ENCODE measurements at regions not wholly inside any gene's neighbourhood (a gene's known extent, or its start where the extent isn't known, plus 50 kb on each side); places are given as distances from the start of the nearest gene placed in this dataset.

GRCh38 chr3:27993051-27993450 lies 248.4 kb upstream of the CMC1 start:
- TF ChIP-seq, protein P1, sequence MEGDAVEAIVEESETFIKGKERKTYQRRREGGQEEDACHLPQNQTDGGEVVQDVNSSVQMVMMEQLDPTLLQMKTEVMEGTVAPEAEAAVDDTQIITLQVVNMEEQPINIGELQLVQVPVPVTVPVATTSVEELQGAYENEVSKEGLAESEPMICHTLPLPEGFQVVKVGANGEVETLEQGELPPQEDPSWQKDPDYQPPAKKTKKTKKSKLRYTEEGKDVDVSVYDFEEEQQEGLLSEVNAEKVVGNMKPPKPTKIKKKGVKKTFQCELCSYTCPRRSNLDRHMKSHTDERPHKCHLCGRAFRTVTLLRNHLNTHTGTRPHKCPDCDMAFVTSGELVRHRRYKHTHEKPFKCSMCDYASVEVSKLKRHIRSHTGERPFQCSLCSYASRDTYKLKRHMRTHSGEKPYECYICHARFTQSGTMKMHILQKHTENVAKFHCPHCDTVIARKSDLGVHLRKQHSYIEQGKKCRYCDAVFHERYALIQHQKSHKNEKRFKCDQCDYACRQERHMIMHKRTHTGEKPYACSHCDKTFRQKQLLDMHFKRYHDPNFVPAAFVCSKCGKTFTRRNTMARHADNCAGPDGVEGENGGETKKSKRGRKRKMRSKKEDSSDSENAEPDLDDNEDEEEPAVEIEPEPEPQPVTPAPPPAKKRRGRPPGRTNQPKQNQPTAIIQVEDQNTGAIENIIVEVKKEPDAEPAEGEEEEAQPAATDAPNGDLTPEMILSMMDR (conservative IDR thresholded peaks at IDR 0.05; ENCODE audit: low read depth, low read length): no peak
- no peak for TF ChIP-seq EZH2 (IDR thresholded peaks at IDR 0.05; ENCODE audit: low read length, unreplicated experiment)
- TF ChIP-seq EZH2phosphoT487 (IDR thresholded peaks at IDR 0.05; ENCODE audit: borderline replicate concordance, low read length): no peak

Measured in PC-3 (cell line).